ENCODE measurements at regions not wholly inside any gene's neighbourhood (a gene's known extent, or its start where the extent isn't known, plus 50 kb on each side); places are given as distances from the start of the nearest gene placed in this dataset.

- DNase-seq (ENCODE audit: insufficient read length, low spot score), result no peak
- FAIRE-seq, result no peak
Measured at GRCh38 chr3:69579306-69580041, 159.8 kb upstream of the MITF start.

- DNase-seq (ENCODE audit: insufficient read length, low spot score), result no peak
- no peak for FAIRE-seq
Measured at GRCh38 chr3:69569520-69569919, 169.7 kb upstream of the MITF start.

- FAIRE-seq (no peak), DNase-seq (ENCODE audit: insufficient read length, low spot score) (no peak)
Measured at GRCh38 chr3:69568951-69569350, 170.3 kb upstream of the MITF start.

- DNase-seq (ENCODE audit: insufficient read length, low spot score), result no peak
- FAIRE-seq, result no peak
Measured at GRCh38 chr3:69568458-69568857, 170.8 kb upstream of the MITF start.

DNA sequence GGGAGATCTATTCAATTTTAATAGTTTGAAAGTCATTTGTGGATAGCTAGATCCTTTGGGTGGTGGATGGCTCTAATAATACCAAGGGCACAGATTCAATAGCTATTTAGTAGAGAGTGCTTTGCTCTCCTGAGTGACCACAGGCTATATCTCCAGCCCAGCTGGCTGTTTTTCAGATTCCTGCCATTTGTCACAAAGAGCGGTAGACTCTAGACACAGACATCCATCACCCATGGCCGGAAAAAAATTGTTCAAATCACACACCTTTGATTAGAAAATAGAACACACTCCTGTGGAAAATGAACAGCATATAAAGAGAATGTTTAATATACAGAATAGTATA, 171.6 kb upstream of the MITF start:
- no peak for DNase-seq (ENCODE audit: insufficient read length, low spot score)
- no peak for FAIRE-seq

GRCh38 chr3:69567023-69567709, 172.1 kb upstream of the MITF start:
- DNase-seq (ENCODE audit: insufficient read length, low spot score) (no peak), FAIRE-seq (no peak)

DNA sequence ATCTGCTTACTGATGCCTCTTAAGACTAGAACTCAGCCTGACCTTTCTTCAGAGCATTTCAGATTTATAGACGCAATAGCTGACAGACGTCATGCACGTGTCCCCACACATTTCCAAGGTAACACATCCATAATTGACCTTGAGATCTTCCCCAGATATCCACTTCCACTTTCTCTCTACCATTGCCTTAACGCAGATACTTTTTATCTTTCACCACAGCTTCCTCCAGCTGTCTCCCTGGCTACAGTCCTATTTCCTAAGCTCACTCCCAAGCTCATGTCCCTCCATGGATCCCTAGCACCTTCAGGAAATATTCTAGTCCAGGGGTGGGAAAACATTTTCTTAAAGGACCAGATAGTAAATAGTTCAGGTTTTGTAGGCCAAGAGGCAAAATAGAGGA, 173.0 kb upstream of the MITF start:
- no peak for FAIRE-seq
- no peak for DNase-seq (ENCODE audit: insufficient read length, low spot score)

DNA sequence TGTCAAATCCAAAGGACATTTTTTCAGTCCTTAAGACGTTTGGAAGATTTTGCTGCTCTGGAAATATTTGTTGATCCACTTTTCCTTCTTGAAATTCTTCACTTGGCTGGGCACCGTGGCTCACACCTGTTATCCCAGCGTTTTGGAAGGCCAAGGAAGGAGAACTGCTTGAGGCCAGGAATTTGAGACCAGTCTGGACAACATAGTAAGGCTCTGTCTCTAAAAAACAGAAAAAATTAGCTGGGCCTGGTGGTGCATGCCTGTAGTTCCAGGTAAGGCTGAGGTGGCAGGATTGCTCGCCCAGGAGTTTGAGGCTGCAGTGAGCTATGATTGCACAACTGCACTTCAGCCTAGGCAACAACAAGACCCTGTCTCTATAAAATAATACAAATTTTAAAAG, 173.9 kb upstream of the MITF start:
- DNase-seq (ENCODE audit: insufficient read length, low spot score) (no peak), FAIRE-seq (no peak)

DNA sequence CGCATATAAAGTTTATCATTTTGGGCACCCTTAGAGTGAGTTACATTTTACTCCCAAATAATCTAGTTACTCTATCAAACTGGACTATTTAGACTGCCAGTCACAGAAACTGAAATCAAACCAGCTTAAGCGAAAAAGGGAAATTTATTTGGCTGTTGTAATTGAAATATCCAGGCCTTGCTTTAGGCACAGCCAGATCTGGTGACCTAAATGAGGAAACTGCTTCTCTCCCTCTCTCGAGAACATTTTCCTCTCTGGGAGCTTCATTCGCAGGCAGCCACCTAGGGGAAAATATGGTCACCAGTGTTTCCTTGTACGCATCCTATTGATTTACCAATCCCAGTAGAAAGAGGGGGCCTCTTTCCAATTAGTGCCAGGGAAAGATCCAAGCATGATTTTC, 175.3 kb upstream of the MITF start:
- FAIRE-seq (no peak), DNase-seq (ENCODE audit: insufficient read length, low spot score) (no peak)

DNA sequence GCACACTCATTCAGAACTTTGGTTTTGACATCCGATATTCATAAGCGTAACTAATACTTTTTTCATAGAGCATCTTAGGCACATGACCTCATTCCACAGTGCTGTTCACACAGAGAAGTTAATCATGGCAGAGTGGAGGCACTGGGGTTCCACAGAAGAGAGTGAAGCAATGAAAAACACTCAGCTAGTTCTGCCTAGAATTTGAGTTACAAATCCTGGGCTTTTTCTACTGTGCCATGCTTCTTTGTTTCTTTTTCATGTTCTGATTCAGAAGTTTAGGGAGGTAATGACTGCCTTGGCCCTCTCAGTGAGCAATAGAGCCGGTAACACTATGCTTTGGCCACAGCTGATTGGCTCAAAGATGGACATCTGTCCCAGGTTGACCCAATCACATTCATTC, 176.1 kb upstream of the MITF start:
- no peak for FAIRE-seq

GRCh38 chr3:69562020-69562419, 176.1 kb upstream of the FRMD4B start:
- FAIRE-seq, result no peak

More for the DNA sequence above, 176.1 kb upstream of the MITF start:
- no peak for DNase-seq (ENCODE audit: insufficient read length, low spot score)

DNA sequence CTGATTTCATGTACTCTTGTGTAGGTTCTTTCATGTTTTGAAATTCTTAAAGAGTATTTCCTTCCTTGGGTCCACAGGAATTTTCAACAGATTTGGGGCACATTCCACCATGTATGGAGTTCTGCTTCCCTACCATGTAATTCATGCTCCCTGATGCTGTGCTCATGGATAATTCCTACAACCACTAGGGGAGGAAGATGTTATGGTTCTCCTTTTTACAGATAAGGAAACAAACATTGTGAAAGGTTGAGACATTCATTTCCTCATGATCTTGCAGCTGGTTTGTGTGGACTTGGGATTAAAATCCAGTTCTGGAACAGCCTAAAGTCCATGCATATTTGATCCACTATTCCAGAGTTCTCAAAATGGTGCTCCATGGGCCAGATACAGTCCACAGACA, 174.9 kb upstream of the FRMD4B start:
- no peak for DNase-seq (ENCODE audit: insufficient read length, low spot score)
- FAIRE-seq, result no peak

More at GRCh38 chr3:69562020-69562419, 176.1 kb upstream of the FRMD4B start:
- no peak for DNase-seq (ENCODE audit: insufficient read length, low spot score)

GRCh38 chr3:69560116-69560515, 174.2 kb upstream of the FRMD4B start:
- no peak for DNase-seq (ENCODE audit: insufficient read length, low spot score)
- no peak for FAIRE-seq

DNA sequence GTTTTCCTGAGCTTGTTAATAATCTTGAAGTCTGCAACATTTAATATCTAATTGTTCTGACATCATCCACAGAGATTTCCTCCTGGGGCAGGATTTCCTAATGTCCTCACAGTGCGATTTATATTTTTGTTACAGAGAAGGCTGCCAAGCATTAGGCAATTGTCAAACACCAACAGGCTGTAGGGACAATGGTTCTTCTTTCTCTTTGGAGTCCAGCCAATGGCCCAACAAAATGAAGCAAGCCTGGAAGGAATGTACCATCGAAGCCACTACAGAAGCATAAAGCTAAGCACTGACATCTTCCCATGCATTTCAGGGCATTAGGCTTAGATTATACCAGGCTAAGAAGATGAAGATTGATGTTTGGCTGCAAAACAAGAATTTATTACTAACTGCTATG, 173.0 kb upstream of the FRMD4B start:
- FAIRE-seq (no peak), DNase-seq (ENCODE audit: insufficient read length, low spot score) (no peak)

DNA sequence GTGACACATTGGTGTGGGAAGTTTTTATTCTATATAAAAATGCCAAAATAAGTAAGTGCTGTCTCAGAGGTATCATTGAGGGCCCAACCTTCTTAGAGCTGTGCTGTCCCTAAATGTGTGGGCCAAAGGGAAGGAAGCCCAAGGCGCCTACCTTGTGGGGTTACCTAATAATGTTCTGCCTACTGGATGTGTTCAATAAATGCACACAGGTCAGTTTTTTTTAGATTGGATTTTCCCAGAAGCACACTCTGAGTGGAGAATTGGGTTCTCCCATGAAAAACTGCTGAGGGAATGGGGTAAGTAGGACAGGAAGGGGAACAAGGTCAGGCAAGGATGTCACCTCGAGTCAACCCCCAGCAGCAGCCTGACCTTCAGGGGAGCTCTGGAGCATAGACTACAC, 168.7 kb upstream of the FRMD4B start:
- no peak for FAIRE-seq

GRCh38 chr3:69553888-69554287, 168.0 kb upstream of the FRMD4B start:
- FAIRE-seq (no peak), DNase-seq (ENCODE audit: insufficient read length, low spot score) (no peak)

More for the DNA sequence above, 168.7 kb upstream of the FRMD4B start:
- DNase-seq (ENCODE audit: insufficient read length, low spot score), result no peak

GRCh38 chr3:69547461-69547880, 161.6 kb upstream of the FRMD4B start:
- no peak for FAIRE-seq
- no peak for DNase-seq (ENCODE audit: insufficient read length, low spot score)

DNA sequence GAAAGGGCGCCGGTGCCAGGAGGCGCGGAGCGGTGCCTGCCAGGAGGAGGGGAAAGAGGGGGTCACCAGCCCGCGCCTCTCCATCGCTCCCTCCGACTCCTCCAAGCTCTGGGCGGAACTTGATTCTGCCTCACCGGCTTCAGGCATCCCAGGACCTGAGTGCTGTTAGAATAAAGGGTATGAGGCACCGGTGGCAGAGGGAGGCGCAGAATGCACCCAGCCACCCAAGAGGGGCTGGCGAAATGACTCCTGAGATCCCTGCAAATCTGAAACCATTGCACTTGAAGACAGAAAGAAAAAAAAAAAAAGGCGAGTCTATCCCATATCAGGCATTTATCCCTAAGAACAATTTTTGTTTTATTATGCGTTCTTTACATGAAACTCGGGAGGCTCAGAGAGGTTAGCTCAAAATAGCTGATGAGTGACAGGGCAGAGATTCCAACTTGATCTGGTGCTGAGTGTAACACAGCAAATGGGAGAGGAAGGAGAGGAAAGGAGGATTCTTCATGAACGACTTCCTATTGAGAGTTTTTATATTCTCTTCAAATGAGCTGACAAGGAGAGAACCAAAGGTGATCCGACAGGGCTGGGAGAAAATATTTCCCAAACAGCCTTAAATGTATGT, 157.0 kb upstream of the FRMD4B start:
- FAIRE-seq, result no peak
- DNase-seq (ENCODE audit: insufficient read length, low spot score), result no peak

DNA sequence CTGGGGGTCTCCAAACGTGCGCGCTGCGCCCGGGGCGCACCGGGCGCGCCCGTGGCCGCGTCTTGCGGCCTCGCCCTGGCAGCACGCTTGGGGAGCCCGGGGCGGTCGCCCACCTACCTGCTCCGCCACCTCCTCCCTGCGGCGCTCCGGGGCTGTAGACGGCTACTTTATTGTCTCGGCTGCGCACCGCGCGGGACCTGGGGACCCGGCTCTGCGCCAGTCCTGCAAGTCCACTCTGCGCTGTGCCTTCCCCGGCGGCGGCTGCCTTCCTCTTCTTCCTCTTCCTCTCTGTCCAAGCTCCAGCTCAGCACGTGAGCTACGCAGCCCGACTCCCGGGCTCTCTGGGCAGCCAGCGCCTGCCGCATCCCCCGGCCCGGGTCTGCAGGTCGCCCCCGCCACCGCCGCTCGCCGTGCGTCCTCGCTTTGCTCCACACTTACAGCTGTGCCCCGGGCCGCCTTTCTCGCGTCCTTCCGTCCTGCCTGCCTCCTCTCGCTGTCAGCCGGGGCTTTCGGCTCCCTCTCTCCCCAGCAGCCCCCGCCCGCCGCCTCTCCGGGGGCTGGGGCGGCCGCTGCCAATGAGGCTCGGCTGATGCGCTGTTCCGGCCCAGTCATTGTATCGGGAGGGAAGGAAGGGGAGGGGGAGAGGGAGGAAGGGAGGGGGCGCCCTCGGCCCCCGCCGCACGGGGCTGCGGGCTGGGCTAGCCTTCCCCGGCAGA, 156.4 kb upstream of the FRMD4B start:
- DNase-seq (ENCODE audit: insufficient read length, low spot score), result no peak

DNA sequence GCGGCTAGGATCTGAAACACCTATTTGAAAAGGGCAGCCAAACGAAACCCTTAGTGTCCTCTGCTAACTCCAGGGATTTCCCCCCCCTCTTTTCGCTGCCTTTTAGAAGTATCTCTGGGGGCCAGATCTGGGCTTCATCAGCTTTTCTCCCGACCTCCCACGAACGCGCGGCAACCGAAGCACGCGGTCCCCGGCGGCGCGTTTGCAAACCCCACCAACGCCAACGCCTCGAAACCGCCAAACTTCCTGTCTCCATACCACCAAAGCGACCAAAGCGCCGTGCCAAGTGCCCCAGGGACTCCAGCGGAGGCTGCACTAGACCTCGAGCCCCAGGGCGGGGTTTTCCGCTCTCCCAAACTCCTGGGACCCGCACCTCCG, 155.8 kb upstream of the FRMD4B start:
- FAIRE-seq, result no peak
- no peak for DNase-seq (ENCODE audit: insufficient read length, low spot score)

More for the DNA sequence above, 156.4 kb upstream of the FRMD4B start:
- FAIRE-seq, result no peak
